IPS DF 19.7 (cell line): ENCODE measurements at regions not wholly inside any gene's neighbourhood (a gene's known extent, or its start where the extent isn't known, plus 50 kb on each side); places are given as distances from the start of the nearest gene placed in this dataset.

ENCODE experiments used
- DNase-seq: peaks from one replicate; pipeline ENCODE4 v3.0.0-alpha.2; 2013; ENCODE audit warnings: low read depth, low spot score

DNA sequence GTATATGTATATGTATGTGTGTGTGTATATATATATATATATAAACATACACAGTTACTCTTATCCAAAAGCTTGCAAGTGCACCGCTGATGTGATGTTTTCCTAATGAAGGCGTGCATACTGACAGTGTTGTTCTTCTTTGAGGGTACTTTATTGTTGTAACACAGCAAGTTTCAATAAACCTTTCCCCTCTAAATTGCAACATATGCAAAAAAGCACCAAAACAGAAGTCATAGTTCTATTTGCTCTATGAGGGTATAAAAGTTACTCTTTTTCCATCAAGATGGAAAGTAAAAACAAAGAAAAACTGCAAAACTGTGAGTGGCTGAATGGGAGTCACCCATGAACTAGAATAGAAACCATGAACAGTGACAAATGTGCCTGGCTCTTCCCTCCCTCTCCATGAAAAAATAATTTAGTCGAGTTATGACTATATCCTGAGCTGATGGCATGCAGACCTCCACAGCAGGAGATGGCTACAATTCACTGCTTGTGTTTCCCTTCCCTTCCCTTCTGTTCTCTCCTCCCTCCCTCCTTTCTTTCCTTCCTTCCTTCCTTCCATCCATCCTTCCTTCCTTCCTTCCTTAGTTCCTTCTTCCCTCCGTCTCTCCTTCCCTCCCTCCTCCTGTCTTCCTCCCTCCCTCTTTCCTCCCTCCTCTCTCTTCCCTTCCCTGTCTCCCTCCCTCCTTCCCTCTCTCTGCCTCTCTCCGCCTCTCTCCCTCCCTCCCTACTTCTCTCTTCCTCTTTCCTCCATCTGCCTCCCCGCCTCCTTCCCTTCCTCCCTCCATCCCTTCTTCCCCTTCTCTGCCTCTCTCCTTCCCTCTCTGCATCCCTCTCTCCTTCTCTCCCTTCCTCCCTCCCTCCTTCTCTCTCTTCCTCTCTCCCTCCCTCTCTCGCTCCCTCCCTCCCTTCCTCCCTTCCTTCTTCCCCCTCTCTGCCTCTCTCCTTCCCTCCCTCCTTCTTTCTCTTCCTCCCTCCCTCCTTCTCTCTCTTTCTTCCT, 220.7 kb upstream of the POU3F1 start:
- DNase-seq: no peak

DNA sequence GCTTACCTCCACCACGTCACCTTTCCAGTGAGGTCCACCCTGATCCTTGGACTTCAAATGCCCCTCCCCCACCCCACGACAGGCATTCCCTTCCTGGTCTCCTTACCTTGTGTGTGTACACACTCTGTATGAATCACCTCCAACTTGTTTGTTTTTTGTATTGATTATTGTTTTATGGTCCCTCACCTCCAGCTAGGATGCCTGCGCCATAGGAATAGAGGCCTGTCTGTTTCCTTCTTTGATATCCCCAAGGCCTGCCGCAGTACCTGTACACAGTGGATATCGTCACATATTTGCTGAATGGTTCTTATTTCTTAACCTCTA, 219.6 kb upstream of the POU3F1 start:
- DNase-seq: no peak

DNA sequence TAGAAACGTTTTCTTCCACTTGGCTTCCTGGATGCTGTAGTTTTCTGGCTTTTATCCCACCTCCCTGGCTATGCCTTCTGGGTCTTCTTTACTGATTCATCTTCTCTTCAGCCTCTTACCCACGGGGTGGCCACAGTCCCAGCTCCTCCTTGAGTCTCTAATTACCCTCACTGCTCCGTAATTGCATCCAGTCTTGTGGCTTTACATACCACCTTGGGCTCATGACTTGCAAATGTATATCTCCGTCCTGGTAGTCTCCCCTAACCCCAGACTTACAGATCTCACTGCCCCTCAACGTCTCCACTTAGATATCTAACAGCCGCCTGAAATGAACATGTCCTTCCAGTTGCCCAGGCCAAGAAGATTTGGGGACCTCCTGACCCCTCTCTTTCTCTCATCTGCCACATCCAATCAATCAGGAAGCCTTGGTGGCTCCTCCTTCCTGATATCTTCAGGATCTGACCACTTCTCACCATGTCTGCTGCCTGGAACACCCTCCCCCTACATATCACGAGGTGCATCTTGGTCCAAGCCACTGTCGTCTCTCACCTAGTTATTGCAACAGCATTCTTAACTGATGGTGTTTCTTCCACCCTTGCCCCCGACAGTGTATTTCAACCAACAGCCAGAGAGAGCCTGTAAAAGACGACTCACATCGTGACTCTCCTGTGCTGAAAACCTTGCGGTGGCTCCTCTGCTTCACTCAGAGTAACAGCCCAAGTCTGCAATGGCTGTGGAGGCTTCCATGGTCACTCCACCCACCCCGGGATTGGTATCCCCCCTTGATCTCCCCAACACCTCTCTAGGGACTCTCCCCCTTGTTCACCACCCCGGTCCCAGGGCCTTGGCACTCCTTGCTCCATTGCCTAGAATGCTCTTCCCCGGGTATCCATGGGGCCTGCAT, 219.0 kb upstream of the POU3F1 start:
- no peak for DNase-seq

DNA sequence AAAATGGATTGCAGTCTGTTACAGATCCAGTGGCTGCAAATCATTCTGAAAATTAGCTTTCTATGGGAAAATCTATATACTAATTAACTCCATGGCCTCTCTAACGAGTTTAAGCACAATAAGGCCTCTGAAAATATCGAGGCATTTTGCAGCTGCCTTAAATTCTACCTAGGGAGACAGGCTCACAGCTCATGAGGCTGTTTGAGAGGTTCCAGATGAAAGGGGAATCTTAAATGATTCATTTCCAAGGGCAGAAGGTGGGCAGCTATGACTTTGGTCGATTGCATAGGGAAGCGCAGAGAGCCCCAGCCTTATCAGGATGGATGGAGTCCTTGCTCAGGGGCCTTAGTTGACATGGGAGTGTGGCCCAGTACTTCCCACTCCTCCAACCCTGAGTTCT, 216.8 kb upstream of the POU3F1 start:
- no peak for DNase-seq

DNA sequence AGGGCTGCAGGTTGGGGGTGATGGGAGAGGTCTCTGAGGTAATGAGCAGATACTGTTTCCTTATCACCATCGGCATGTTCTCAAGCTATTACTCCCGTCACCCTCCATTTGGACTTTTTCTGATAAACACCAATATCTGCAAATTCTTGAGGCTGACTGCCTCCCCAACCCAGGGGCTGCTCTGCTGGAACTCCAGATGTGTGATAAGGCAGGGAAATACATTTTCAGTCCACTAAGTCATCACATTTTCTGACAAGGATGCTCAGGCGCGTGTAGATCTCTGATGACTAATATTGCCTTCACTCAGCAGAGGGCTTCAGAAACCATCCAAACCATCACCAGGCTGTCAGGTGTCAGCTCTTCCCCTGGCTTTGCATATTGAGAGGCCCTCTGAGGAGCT, 215.0 kb upstream of the POU3F1 start:
- no peak for DNase-seq

DNA sequence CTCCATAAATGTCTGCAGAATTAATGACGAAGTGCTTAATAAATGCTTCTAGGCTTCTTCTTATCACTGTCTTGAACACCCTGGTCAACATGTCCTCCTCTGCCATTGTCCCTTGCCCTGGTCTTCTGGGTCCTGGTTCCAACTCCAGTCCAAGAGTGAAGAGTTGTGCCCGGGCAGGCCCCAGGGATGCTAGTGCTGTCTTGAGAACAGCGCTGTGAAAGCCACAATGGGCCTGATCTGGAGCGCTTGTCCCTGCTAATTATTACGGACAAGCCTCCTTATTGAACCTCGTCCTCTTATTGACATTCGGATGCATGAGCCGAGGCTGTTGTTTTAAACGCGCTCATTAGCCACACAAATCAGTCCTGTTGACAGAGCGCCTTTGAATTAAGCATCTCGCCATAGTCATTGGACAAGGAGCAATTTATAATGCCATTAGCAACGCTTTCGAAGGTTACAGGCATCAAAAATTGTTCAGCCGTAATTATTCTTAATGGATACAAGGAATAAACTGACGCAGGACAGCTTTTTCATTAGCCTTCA, 211.6 kb upstream of the POU3F1 start:
- no peak for DNase-seq

DNA sequence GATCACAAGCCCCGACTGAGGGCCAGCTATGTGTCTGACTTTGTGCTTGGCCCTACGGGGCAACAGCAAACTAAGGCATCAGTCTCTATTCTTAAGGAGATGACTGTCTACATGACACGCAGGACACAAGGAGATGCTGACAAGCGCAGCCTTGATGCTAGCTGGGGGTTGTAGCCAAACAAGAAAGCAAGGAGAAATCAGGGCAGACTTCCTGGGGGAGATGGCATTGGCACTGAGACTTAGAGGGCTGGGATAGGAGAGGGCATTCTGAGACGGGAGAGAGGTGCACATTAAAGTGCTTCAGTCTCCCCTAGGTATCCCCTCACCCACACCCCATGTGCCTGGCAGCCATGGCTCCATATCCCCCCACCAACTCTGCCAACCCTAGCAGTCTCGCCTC, 210.8 kb upstream of the POU3F1 start:
- no peak for DNase-seq

DNA sequence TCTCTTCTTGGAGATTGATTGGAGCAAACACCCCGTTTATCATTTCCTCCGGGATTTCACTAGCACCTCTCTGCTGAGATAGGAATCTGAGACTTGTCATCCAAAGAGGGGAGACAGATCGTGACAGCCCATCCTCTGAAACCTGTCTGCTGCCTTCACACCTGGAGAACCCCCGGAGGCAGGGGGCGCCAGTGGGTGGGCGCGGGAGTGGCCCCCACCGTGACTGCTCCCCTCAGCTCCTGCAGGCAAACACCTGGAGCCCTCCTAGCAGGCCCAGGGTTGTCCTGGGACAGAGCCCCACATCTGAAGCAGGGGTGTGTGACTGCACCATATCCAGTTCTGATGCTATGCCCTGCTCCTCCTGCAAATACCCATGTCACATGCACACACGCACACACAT, 209.5 kb upstream of the POU3F1 start:
- no peak for DNase-seq

DNA sequence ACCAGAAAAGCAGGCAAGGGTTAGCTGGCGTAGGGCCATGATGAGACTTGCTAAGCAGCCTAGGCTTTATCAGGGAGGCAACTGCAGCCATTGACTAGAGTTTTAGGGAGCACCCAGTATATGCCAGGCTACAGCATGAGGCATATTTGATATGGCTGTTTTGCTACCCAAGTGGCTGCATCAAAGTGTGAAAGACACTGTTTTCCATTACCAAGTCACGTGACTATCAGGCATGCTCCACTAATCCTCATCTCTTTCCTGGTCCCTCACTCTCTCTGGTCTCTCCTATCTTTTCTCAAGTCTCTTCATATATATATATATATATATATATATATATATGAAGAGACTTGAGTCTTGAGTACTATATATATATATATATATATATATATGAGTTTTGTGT, 206.7 kb upstream of the POU3F1 start:
- DNase-seq: no peak

DNA sequence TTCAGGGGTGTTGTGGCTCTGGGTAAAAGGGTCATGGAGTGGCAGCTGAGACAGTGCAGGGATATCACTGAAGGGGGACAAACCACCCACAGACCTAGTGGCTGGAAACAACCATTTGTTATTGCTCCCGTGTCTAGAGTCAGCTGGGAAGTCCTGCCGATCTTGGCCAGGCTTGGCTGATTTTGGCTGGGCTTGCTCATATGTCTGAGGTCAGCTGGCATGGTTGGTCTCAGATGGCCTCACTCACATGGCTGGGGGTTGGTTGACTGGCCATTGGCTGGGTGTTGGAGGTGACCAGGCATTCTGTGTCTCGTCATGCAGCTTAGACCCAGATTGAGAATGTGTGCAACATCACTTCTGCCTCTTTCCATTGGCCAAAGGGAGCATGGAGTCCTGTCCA, 203.8 kb upstream of the POU3F1 start:
- DNase-seq: no peak

DNA sequence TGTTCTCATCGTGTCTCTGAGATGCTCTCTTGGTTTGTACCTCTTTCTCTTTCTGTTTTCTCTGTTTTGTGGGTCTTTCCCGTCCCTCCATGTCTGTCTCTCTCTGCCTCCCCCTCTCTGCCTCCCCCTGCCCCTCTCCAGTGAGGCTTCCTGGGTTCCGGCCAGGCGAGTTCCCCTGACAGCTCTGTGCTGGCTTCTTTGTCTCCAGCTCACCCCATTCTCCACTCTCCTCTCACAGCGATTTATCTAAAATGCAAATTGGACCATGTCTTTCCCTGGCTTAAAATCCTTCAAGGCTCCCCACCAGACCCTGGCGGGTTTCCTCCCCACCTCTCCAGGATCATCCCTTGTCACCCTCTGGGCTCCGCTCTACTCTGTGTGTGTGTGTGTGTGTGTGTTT, 202.4 kb upstream of the POU3F1 start:
- DNase-seq: no peak

DNA sequence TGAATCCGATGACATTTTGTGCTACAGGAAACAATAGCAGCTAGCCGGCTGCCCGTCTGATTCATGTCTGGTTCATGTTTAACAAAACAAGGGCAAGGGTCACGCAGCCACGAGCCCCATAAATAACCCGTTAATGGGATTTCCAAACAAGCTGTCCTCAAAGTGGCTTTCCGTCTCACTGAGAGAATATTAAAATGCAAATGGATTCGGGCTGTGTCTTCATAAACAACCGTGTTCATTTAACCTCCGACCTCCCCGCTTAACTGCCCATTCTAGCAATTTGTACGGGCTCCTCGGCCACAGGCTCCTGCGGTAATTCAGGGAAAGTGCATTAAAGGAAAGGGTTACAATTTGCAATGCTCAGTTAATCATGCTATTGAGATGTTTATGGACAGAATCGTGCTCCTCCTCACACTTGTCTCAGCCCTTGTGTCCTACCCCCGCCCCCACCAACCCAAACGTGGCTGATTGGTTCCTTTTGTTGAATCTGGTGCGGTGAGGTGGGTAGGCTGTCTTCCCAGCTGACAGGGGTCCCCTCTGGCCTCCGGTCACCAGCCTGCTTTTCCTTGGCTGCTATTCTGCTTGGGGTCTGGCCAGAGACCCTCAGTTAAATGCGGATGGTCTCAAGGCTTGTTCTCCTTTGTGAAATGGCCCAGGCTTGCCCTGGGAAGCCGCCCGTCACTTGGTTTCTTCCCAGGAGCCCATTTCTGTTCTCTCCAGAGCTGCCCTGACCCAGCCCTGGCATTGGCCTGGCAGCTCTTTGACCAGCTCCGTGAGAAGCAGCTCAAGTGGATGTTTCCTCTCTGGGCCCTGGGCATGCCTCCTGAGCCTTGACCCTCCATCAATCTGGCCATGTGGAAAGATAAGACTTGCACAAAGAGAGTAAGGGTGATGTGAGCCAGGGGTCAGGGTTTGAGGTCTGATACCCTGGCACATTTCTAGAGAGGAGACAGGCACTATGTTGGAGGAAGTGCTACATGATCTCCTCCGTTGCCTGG, 200.7 kb upstream of the POU3F1 start:
- no peak for DNase-seq

DNA sequence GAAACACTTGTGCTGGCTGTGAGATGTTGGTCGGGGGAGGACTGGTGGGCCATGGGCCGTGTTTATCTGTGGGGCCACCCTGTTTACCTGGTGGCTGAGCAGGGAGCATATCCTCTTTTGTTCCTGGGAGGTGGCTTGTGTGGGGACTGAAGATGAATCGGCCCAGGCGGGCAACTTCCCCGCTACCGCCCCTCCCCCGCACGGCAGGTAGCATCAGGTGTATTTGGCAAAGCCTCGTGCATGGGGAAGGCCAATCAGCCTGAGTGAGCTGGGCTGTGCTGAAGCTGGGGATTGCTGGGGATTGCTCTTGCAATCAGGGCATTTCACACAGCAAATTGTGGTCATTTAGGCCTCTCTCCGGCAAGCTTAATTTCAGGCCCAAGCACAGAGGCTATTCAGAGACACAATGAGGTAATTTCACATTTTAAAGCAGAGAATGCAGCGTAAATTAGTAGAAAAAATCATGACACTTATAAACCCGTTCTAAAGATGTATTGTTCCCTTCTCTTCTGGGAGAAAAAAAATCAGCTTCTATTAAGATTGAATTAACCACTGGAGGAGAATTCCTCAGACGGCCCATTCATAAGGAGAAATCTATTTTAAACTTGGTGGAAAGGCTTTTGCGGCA, 197.7 kb upstream of the POU3F1 start:
- peak; percentile 47 for DNase-seq

DNA sequence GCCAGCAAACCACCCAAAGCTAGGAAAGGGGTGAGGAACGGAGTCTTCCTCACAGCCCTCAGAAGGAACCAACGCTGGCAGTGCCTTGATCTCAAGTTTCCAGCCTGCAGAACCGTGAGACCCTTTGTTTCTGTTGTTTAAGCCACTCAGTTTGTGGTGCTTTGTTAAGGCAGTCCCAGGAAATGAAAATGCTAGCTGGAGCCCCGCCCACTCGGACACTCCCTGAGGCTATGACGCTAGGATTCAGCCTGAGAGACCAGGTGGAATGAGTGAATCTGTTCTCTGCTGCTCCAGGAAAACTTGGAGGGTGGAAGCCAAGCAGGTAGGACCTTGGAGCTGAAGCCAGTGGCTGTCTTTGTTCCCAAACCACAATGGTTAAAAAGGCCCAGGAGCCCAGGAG, 196.5 kb upstream of the POU3F1 start:
- no peak for DNase-seq

DNA sequence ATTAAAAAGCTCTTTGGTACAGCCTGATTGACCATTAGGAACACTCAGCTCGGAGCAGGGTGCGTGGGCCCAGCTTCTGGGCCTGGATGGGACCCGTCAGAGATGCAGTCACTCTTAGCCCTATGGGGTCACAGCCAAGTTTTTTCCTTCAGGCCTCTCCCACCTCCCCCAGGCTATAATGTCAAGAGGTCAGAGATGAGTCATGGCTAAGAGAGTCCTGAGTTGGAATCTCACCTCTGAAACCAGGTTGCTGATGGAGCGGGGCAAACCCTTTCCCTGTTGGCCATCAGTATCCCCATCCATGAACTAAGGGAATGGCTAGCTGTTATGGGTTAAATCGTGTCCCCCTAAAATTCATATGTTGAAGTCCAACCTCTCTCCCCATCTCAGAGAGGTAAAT, 195.9 kb upstream of the POU3F1 start:
- DNase-seq: no peak

DNA sequence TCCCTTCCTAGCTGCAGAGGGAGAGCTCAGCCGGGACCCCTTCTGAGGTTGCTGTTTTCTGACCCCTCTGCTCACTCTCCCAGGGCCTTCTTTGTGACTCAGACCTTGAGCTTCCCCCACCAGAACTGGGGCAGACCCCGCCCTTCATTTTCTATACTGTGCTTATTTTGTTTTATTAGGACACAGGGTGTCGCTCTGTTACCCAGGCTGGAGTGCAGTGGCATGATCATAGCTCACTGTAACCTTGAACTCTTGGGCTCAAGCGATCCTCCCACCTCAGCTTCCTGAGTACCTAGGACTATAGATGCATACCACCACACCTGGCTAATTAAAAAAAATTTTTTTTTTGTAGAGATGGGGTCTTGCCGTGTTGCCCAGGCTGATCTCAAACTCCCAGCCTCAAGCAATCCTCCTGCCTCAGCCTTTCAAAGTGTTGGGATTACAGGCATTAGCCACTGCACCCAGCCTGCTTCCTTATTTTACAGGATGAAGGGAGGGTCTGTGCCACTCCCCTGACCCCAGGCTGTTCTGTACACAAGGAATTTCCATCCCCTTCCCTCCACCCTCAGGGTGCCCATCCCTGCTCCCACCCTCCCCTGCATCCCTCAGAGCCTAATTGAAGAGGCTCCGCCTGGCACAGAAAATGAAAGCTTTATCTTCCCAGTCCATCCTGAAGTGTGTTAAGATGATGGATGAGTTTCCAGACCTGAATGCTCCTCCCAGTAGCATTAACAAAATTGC, 195.2 kb upstream of the POU3F1 start:
- no peak for DNase-seq

DNA sequence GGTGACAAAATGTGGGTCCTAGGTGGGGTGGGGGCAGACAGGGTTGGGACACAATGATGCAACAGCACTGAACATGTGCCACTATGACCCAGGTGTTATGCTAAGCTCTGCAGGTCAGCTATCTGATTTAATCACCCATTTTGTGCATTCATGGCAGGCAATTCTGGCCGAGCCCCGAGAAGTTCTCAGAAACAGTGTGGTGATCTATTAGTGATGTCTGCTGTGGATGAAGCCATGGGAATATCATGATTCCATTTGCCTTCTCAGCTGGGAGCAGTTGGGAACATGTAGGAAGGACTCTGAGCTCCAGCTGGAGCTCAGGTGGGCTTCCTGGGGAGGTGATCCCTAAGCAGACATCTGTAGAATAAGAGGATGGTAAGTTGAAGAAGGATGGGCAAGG, 194.0 kb upstream of the POU3F1 start:
- no peak for DNase-seq

DNA sequence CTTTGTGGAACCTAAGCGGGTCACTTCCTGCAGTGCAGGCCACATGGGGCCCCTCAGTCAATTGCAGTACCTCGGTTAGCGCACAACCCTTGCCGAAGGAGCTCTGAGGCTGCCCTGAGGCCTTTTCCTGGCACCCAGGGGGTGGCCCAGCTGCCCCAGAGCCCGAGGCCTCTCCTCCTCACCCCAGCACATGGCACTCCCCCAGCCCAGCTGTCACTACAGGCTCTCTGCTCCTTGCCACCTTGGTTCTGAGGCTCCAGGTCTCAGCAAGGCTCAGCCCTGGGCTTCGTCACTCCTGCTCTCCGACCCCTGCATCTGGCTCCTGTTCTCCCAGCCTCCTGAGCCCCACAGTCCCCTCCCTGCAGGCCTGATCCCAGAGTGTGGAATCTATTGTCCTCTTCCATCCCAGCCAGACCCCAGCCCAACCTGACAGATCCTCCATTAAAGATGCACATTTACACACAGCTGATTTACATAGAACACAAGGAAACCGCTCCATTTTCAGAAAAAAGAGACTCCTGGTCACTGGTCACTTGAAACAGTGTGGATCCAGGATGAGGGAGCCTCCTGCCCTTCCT, 192.8 kb upstream of the POU3F1 start:
- DNase-seq: no peak

DNA sequence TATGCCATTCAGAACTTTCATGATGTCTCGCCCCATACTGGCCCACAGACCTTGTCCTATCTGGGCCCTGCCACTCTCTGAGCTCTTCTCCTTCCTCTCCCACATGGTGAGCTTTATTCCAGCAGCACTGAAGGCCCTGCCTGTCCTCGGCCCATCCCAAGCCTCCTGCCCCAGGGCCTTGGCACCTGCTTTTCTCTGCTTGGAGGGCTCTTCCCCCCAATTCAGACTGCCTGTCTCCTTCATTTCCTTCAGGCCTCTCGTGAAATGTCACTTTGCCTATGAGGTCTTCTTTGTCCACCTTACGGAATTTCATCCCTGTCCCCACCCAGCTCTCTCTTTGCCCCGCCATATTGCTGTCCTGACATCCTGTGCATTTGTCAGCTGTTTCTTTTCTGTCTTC, 191.7 kb upstream of the POU3F1 start:
- DNase-seq: no peak

DNA sequence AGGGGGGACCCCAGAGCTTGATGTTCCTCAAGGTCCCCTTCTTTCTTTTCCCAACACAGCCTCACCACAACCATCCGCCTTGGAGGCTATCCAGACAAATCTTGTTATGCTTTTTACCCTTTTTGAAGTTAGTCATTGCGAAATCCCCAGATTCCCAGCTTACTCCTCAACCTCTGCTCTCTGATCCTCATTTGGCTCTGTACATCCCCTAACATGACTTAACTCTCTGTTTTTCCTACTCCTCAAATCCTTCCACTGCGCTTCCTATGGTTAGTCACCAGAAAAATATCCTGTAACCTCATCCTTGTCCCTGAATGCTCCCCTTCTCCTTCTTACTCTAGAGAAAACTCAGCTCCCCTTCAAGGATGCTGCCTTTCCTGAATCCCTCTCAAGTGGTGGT, 189.1 kb upstream of the POU3F1 start:
- no peak for DNase-seq
